ENCODE measurements at regions not wholly inside any gene's neighbourhood (a gene's known extent, or its start where the extent isn't known, plus 50 kb on each side); places are given as distances from the start of the nearest gene placed in this dataset.

DNA sequence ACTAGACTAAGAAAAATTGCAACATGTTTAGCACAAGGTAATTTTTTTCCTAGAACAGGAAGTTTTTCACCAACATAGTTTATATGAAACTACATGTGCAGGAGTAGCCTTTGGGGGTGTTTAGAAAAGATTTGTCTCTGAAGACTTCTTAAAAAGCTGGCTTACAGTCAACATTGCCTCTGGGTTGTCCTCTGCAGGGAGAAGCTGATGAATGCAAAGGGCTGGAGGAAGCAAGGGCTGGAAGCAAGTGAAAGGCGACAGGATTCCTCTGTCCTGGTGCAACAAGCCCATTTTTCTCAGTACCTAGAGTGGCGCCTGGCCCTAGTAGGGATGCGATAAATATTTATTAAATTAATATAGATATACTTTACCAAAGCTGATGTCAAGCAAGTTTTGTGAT, 180.3 kb upstream of the LCORL start:
- intact Hi-C loops (cut with micrococcal nuclease): no loop called here
- H3K36me3 Mint-ChIP-seq: no peaks in the 10 kb centered on the region
- no peaks in the 10 kb centered on the region for H3K36me3 ChIP-seq (replicated peaks in 1 of 2; ENCODE audit: control insufficient read depth in 1 of 2, insufficient read depth in 2 of 2, low read length in 2 of 2)
- no peaks in the 10 kb centered on the region for H3K79me2 ChIP-seq (ENCODE audit: insufficient read depth, low read length)
- H3K9ac ChIP-seq (ENCODE audit: insufficient read depth, low read length, poor library complexity, severe bottlenecking): no peak overlapping the region
- no peaks in the 10 kb centered on the region for H3K4me1 ChIP-seq (ENCODE audit: control insufficient read depth in 1 of 2, insufficient read depth in 2 of 2, low read length in 2 of 2)
- no peak overlapping the region for H3K4me2 ChIP-seq (replicated peaks; ENCODE audit: extremely low read depth, low read length, poor library complexity, severe bottlenecking)
- no peaks in the 10 kb centered on the region for H4K20me1 ChIP-seq (ENCODE audit: insufficient read depth, low read length)
- H3K27ac Mint-ChIP-seq: no peak overlapping the region
- H3K27me3 Mint-ChIP-seq (ENCODE audit: low read depth in 3 of 3): peaks cover 0 to 3% (median 2%) of the 10 kb centered on the region in 3 donors
- DNase-seq: no peak
- no peak overlapping the region for H2AFZ ChIP-seq (ENCODE audit: insufficient read depth, low read depth, low read length, poor library complexity, severe bottlenecking)
- no peak overlapping the region for H3K27ac ChIP-seq (ENCODE audit: low read depth in 1 of 2, low read length in 2 of 2)
- TF ChIP-seq, protein P1, sequence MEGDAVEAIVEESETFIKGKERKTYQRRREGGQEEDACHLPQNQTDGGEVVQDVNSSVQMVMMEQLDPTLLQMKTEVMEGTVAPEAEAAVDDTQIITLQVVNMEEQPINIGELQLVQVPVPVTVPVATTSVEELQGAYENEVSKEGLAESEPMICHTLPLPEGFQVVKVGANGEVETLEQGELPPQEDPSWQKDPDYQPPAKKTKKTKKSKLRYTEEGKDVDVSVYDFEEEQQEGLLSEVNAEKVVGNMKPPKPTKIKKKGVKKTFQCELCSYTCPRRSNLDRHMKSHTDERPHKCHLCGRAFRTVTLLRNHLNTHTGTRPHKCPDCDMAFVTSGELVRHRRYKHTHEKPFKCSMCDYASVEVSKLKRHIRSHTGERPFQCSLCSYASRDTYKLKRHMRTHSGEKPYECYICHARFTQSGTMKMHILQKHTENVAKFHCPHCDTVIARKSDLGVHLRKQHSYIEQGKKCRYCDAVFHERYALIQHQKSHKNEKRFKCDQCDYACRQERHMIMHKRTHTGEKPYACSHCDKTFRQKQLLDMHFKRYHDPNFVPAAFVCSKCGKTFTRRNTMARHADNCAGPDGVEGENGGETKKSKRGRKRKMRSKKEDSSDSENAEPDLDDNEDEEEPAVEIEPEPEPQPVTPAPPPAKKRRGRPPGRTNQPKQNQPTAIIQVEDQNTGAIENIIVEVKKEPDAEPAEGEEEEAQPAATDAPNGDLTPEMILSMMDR (IDR thresholded peaks at IDR 0.05): no peak
- H3K4me1 Mint-ChIP-seq: no peaks in the 10 kb centered on the region
- WGBS (ENCODE audit: insufficient coverage): 63% methylated on average over 1 of the region's 3 CpGs
- H3K9me3 ChIP-seq (replicated peaks in 1 of 2; ENCODE audit: control insufficient read depth in 1 of 2, insufficient read depth in 1 of 2, low read length in 2 of 2): no peaks in the 10 kb centered on the region
- peaks cover 0 to 5% (median 0%) of the 10 kb centered on the region in 7 donors for H3K9me3 Mint-ChIP-seq
- H3K4me3 ChIP-seq (replicated peaks in 1 of 3; ENCODE audit: low read depth in 2 of 3, low read length in 3 of 3): no peak overlapping the region
- H3K27me3 ChIP-seq (ENCODE audit: control insufficient read depth in 2 of 2, insufficient read depth in 2 of 2, low read length in 2 of 2): no peaks in the 10 kb centered on the region
- no peak overlapping the region for H3K4me3 Mint-ChIP-seq

DNA sequence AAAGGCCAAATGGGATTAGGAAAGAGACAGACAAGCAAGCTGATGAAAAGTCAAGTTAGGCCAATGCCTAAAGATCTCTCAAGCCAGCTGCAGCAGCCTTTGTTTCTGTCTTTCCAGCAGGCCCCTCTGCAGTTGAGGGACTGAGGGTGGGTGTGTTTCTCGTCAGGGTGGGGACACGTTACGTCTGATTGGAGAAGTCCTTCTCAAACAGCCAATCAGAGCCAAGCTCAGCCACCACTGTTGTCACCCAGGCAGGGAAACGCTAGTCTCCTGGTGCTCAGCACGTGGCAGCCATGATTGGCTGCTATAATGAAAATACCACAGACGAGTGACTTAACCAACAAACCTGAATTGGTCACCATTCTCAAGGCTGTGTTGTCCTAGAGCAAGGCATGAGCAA, 177.1 kb upstream of the LCORL start:
- Histone ChIP-seq H3K4me3 (replicated peaks in 1 of 3; ENCODE audit: low read depth in 2 of 3, low read length in 3 of 3) (no peak overlapping the region), H3K79me2 (ENCODE audit: insufficient read depth, low read length) (no peaks in the 10 kb centered on the region), H3K4me2 (replicated peaks; ENCODE audit: extremely low read depth, low read length, poor library complexity, severe bottlenecking) (no peak overlapping the region), H3K9me3 (replicated peaks in 1 of 2; ENCODE audit: control insufficient read depth in 1 of 2, insufficient read depth in 1 of 2, low read length in 2 of 2) (no peaks in the 10 kb centered on the region), H3K4me1 (ENCODE audit: control insufficient read depth in 1 of 2, insufficient read depth in 2 of 2, low read length in 2 of 2) (no peaks in the 10 kb centered on the region), H3K27ac (ENCODE audit: low read depth in 1 of 2, low read length in 2 of 2) (no peak overlapping the region), H3K36me3 (replicated peaks in 1 of 2; ENCODE audit: control insufficient read depth in 1 of 2, insufficient read depth in 2 of 2, low read length in 2 of 2) (no peaks in the 10 kb centered on the region), H3K9ac (ENCODE audit: insufficient read depth, low read length, poor library complexity, severe bottlenecking) (no peak overlapping the region), H3K27me3 (ENCODE audit: control insufficient read depth in 2 of 2, insufficient read depth in 2 of 2, low read length in 2 of 2) (no peaks in the 10 kb centered on the region), H4K20me1 (ENCODE audit: insufficient read depth, low read length) (no peaks in the 10 kb centered on the region), H2AFZ (ENCODE audit: insufficient read depth, low read depth, low read length, poor library complexity, severe bottlenecking) (no peak overlapping the region)
- TF ChIP-seq, protein P1 (IDR thresholded peaks at IDR 0.05): no peak
- no peak overlapping the region for H3K4me3 Mint-ChIP-seq
- H3K36me3 Mint-ChIP-seq: no peaks in the 10 kb centered on the region
- no peak for DNase-seq
- intact Hi-C loops (cut with micrococcal nuclease): no loop called here
- H3K9me3 Mint-ChIP-seq: peaks cover 0 to 8% (median 2%) of the 10 kb centered on the region in 7 donors
- 90% methylated on average over 6 of the region's 6 CpGs for WGBS (ENCODE audit: insufficient coverage)
- H3K4me1 Mint-ChIP-seq: no peaks in the 10 kb centered on the region
- H3K27me3 Mint-ChIP-seq (ENCODE audit: low read depth in 3 of 3): peaks cover 0 to 2% (median 0%) of the 10 kb centered on the region in 3 donors
- H3K27ac Mint-ChIP-seq: no peak overlapping the region
